IMR-90 (cell line): ENCODE measurements at regions not wholly inside any gene's neighbourhood (a gene's known extent, or its start where the extent isn't known, plus 50 kb on each side); places are given as distances from the start of the nearest gene placed in this dataset.

ENCODE experiments used
- ATAC-seq: fragments of 200-7000 bp; cut with Tn5 transposase; 2 replicates; pipeline ENCODE4 v1.9.1; 2020; ENCODE audit warnings: low read depth, mild to moderate bottlenecking, moderate library complexity
- BruUV-seq: library from RNA; stranded (reverse); fragments of 400-500 nt; replicated peaks from 2 replicates; lab custom pipeline; 2021; lab: Mats Ljungman, UMichigan
- CTCF ChIA-PET: fragments of 300-600 bp; formaldehyde crosslinking; extraction: SDS; loops from one replicate; lab custom pipeline; 2021; ENCODE audit warnings: antibody characterized with exemption; lab: Yijun Ruan, JAX
- POLR2A ChIA-PET: fragments of 300-600 bp; sonication (Branson Sonifier 250); formaldehyde crosslinking; loops from one replicate; lab custom pipeline; 2022; ENCODE audit warnings: antibody characterized with exemption; ENCODE audit not compliant: unreplicated experiment; lab: Charles Lee
- DNase-seq: peaks from one replicate; pipeline ENCODE4 v3.0.0; 2013
- H2AFZ ChIP-seq: replicated peaks from 2 replicates; pipeline ENCODE3; 2013; ENCODE audit warnings: low read length, mild to moderate bottlenecking; ENCODE audit not compliant: poor library complexity
- H2AK5ac ChIP-seq: 2 replicates; pipeline ENCODE4 v1.6.1; 2013; ENCODE audit warnings: low read depth, low read length, inconsistent platforms
- H2AK9ac ChIP-seq: replicated peaks from 2 replicates; pipeline ENCODE3; 2013; ENCODE audit warnings: mild to moderate bottlenecking, low read depth, low read length, moderate library complexity; ENCODE audit not compliant: poor library complexity
- H2BK120ac ChIP-seq: 2 replicates; pipeline ENCODE4 v1.6.1; 2013; ENCODE audit warnings: low read depth, low read length, inconsistent platforms
- H2BK15ac ChIP-seq: 3 replicates; pipeline ENCODE4 v1.6.1; 2013; ENCODE audit warnings: low read depth, low read length, inconsistent platforms
- H2BK20ac ChIP-seq: 2 replicates; pipeline ENCODE4 v1.6.1; 2013; ENCODE audit warnings: low read depth, mild to moderate bottlenecking, inconsistent platforms, low read length, moderate library complexity
- H2BK5ac ChIP-seq: 2 replicates; pipeline ENCODE4 v1.6.1; 2013; ENCODE audit warnings: mild to moderate bottlenecking, low read depth, low read length, inconsistent platforms; ENCODE audit not compliant: poor library complexity, severe bottlenecking
- H3K14ac ChIP-seq: replicated peaks from 2 replicates; pipeline ENCODE4 v1.6.1; 2013; ENCODE audit warnings: low read depth, low read length, inconsistent platforms
- H3K18ac ChIP-seq: 2 replicates; pipeline ENCODE4 v1.6.1; 2013; ENCODE audit warnings: low read depth, low read length, control low read depth
- H3K23ac ChIP-seq: 2 replicates; pipeline ENCODE4 v1.6.1; 2013; ENCODE audit warnings: low read depth, low read length, inconsistent platforms
- H3K27ac ChIP-seq: 2 replicates; pipeline ENCODE4 v1.5.1; 2013; ENCODE audit warnings: mild to moderate bottlenecking, control low read depth, low read length; ENCODE audit not compliant: insufficient read depth
- H3K27me3 ChIP-seq: 2 replicates; pipeline ENCODE4 v1.6.1; 2013; ENCODE audit warnings: low read length; ENCODE audit not compliant: control insufficient read depth, insufficient read depth
- H3K36me3 ChIP-seq: 2 replicates; pipeline ENCODE4 v1.6.1; 2013; ENCODE audit warnings: low read length, mixed read lengths; ENCODE audit not compliant: control insufficient read depth, insufficient read depth
- H3K4ac ChIP-seq: 2 replicates; pipeline ENCODE4 v1.6.1; 2013; ENCODE audit warnings: low read depth, low read length, inconsistent platforms
- H3K4me1 ChIP-seq: 2 replicates; pipeline ENCODE4 v1.6.1; 2013; ENCODE audit warnings: low read length, mixed read lengths; ENCODE audit not compliant: control insufficient read depth, insufficient read depth
- H3K4me2 ChIP-seq: 2 replicates; pipeline ENCODE4 v1.6.1; 2013; ENCODE audit warnings: low read depth, mild to moderate bottlenecking, control low read depth, low read length, moderate library complexity
- H3K4me3 ChIP-seq: 2 replicates; pipeline ENCODE4 v1.5.1; 2013; ENCODE audit warnings: low read depth, mild to moderate bottlenecking, control low read depth, low read length, moderate library complexity; ENCODE audit not compliant: insufficient read depth
- H3K56ac ChIP-seq: 2 replicates; pipeline ENCODE4 v1.6.1; 2013; ENCODE audit warnings: low read length, inconsistent platforms; ENCODE audit not compliant: insufficient read depth; ENCODE audit errors: extremely low read depth
- H3K79me1 ChIP-seq, 2 experiments: 2 replicates each; pipeline ENCODE4 v1.6.1; 2013; ENCODE audit warnings: low read length in 2 of 2, inconsistent platforms in 1 of 2, low read depth in 1 of 2
- H3K9ac ChIP-seq: 2 replicates; pipeline ENCODE4 v1.6.1; 2013; ENCODE audit warnings: low read depth, low read length, control low read depth
- H3K9me1 ChIP-seq: 2 replicates; pipeline ENCODE4 v1.6.1; 2013; ENCODE audit warnings: low read length, inconsistent platforms; ENCODE audit not compliant: insufficient read depth
- H3K9me3 ChIP-seq: 2 replicates; pipeline ENCODE4 v1.6.1; 2013; ENCODE audit warnings: low read length; ENCODE audit not compliant: control insufficient read depth, insufficient read depth
- H4K20me1 ChIP-seq: 2 replicates; pipeline ENCODE4 v1.6.1; 2013; ENCODE audit warnings: low read length, inconsistent platforms; ENCODE audit not compliant: insufficient read depth
- H4K5ac ChIP-seq: 2 replicates; pipeline ENCODE4 v1.6.1; 2013; ENCODE audit warnings: mild to moderate bottlenecking, low read depth, low read length, control low read depth
- H4K8ac ChIP-seq, 2 experiments: 2 replicates each; pipeline ENCODE4 v1.6.1; 2013; ENCODE audit warnings: low read depth in 2 of 2, low read length in 2 of 2, control low read depth in 1 of 2, inconsistent platforms in 1 of 2
- H4K91ac ChIP-seq: 2 replicates; pipeline ENCODE4 v1.6.1; 2013; ENCODE audit warnings: low read depth, low read length, inconsistent platforms; ENCODE audit not compliant: insufficient read depth
- BHLHE40 ChIP-seq: fragments of 150-350 bp; IDR thresholded peaks from 2 replicates; pipeline ENCODE4 v1.6.1; 2016; ENCODE audit warnings: mild to moderate bottlenecking, low read depth, low read length
- CEBPB ChIP-seq: IDR thresholded peaks from 2 replicates; pipeline ENCODE4 v1.6.1; 2012; ENCODE audit warnings: low read depth, low read length, improper control_type of control experiment
- CHD1 ChIP-seq: IDR thresholded peaks from 2 replicates; pipeline ENCODE4 v1.6.1; 2012; ENCODE audit warnings: low read depth, low read length, improper control_type of control experiment
- CTCF ChIP-seq: conservative IDR thresholded peaks from 2 replicates; pipeline ENCODE4 v1.5.1; 2012; ENCODE audit warnings: mild to moderate bottlenecking, low read depth, low read length, improper control_type of control experiment
- ELK1 ChIP-seq: fragments of 150-350 bp; IDR thresholded peaks from 2 replicates; pipeline ENCODE4 v1.6.1; 2016; ENCODE audit warnings: low read depth, mild to moderate bottlenecking, low read length, moderate library complexity, borderline replicate concordance
- FOS ChIP-seq: fragments of 150-350 bp; IDR thresholded peaks from 2 replicates; pipeline ENCODE4 v1.6.1; 2016; ENCODE audit warnings: low read depth, low read length
- MAFK ChIP-seq: IDR thresholded peaks from 2 replicates; pipeline ENCODE4 v1.6.1; 2012; ENCODE audit warnings: low read depth, low read length, improper control_type of control experiment
- MAZ ChIP-seq: IDR thresholded peaks from 2 replicates; pipeline ENCODE4 v1.6.1; 2012; ENCODE audit warnings: low read depth, mild to moderate bottlenecking, low read length, improper control_type of control experiment, moderate library complexity, borderline replicate concordance
- MXI1 ChIP-seq: IDR thresholded peaks from 2 replicates; pipeline ENCODE4 v1.6.1; 2012; ENCODE audit warnings: low read depth, mild to moderate bottlenecking, low read length, moderate library complexity, borderline replicate concordance
- NFE2L2 ChIP-seq: fragments of 150-350 bp; IDR thresholded peaks from 2 replicates; pipeline ENCODE4 v1.6.1; 2016; ENCODE audit warnings: low read depth, mild to moderate bottlenecking, low read length
- POLR2A ChIP-seq: IDR thresholded peaks from 2 replicates; pipeline ENCODE4 v1.6.1; 2012; ENCODE audit warnings: mild to moderate bottlenecking, low read depth, low read length
- RAD21 ChIP-seq: IDR thresholded peaks from 2 replicates; pipeline ENCODE4 v1.6.1; 2012; ENCODE audit warnings: low read length, improper control_type of control experiment
- RCOR1 ChIP-seq: IDR thresholded peaks from 2 replicates; pipeline ENCODE4 v1.6.1; 2012; ENCODE audit warnings: mild to moderate bottlenecking, low read length, improper control_type of control experiment; ENCODE audit not compliant: insufficient replicate concordance
- SMC3 ChIP-seq: fragments of 150-350 bp; IDR thresholded peaks from 2 replicates; pipeline ENCODE4 v1.6.1; 2016; ENCODE audit warnings: low read depth, mild to moderate bottlenecking, antibody characterized with exemption, low read length, moderate library complexity
- dilution Hi-C: fragments of 300-500 bp; cut with HindIII; formaldehyde crosslinking; loops from one replicate; pipeline ENCODE4 v1.14.3; 2018; ENCODE audit warnings: low sequenced_read_pairs; ENCODE audit not compliant: unreplicated experiment
- in situ Hi-C: fragments of 300-500 bp; cut with MboI; formaldehyde crosslinking; loops from 3 replicates; pipeline ENCODE4 v1.14.3; 2019; ENCODE audit warnings: low sequenced_read_pairs, inconsistent platforms, mixed read lengths
- intact Hi-C: fragments of 100-400 bp; cut with micrococcal nuclease; formaldehyde crosslinking; loops from 2 replicates; pipeline ENCODE4 v1.10.0; 2022

- TF ChIP-seq ELK1: no peak
- TF ChIP-seq RCOR1: no peak
- TF ChIP-seq MXI1: no peak
- TF ChIP-seq RAD21: no peak
- TF ChIP-seq NFE2L2: no peak
- no peak for TF ChIP-seq CEBPB
These were observed 350.4 kb upstream of the ZC3H15 start (continued) for GRCh38 chr2:186135686-186136085.

- no peak overlapping the region for H3K56ac ChIP-seq
- H3K27me3 ChIP-seq: no peaks in the 10 kb centered on the region
- no peak for ATAC-seq
- no peaks in the 10 kb centered on the region for H3K9me3 ChIP-seq
- no peak overlapping the region for H3K9ac ChIP-seq
- no peaks in the 10 kb centered on the region for H3K36me3 ChIP-seq
- H2BK120ac ChIP-seq: no peak overlapping the region
- dilution Hi-C loops: no loop called here
- intact Hi-C loops: no loop called here
- no peak overlapping the region for H2AK5ac ChIP-seq
- H3K27ac ChIP-seq: no peak overlapping the region
- H4K5ac ChIP-seq: no peak overlapping the region
- H2BK20ac ChIP-seq: no peak overlapping the region
- no peak overlapping the region for H3K4me3 ChIP-seq
- BruUV-seq: no TSS peak
- H3K4me1 ChIP-seq: no peaks in the 10 kb centered on the region
- no peak overlapping the region for H4K8ac ChIP-seq
- H2BK15ac ChIP-seq: no peak overlapping the region
- no peak overlapping the region for H2AFZ ChIP-seq
- no peaks in the 10 kb centered on the region for H3K9me1 ChIP-seq
- no peaks in the 10 kb centered on the region for H3K79me1 ChIP-seq
- POLR2A ChIA-PET: no interaction called here
- CTCF ChIA-PET: no interaction called here
- no peak overlapping the region for H3K18ac ChIP-seq
- no peak for DNase-seq
- H3K4me2 ChIP-seq: no peak overlapping the region
- no peak overlapping the region for H2AK9ac ChIP-seq
- in situ Hi-C loops: no loop called here
- H3K4ac ChIP-seq: no peak overlapping the region
- H4K20me1 ChIP-seq: no peaks in the 10 kb centered on the region
- no peak overlapping the region for H3K14ac ChIP-seq
- H4K91ac ChIP-seq: no peak overlapping the region
- H3K23ac ChIP-seq: no peak overlapping the region
- no peak overlapping the region for H2BK5ac ChIP-seq
- TF ChIP-seq RCOR1: no peak
- TF ChIP-seq CTCF: no peak
- TF ChIP-seq BHLHE40: no peak
- no peak for TF ChIP-seq POLR2A
- TF ChIP-seq SMC3: no peak
- no peak for TF ChIP-seq MAFK
- TF ChIP-seq MXI1: no peak
- TF ChIP-seq MAZ: no peak
- TF ChIP-seq CEBPB: no peak
- no peak for TF ChIP-seq ELK1
- no peak for TF ChIP-seq CHD1
- no peak for TF ChIP-seq NFE2L2
- TF ChIP-seq FOS: no peak
These were observed 349.2 kb upstream of the ZC3H15 start for GRCh38 chr2:186136860-186137259.
